Type B pancreatic cell (in vitro differentiated cells): ENCODE measurements at regions not wholly inside any gene's neighbourhood (a gene's known extent, or its start where the extent isn't known, plus 50 kb on each side); places are given as distances from the start of the nearest gene placed in this dataset.

Source experiments
- DNase-seq: peaks from one replicate; pipeline ENCODE4 v3.0.0; 2021; ENCODE audit warnings: mixed read lengths; ENCODE audit not compliant: unreplicated experiment; ENCODE audit errors: extremely low spot score
- H3K27ac Mint-ChIP-seq: 2 replicates; pipeline ENCODE4 v1.8.0; 2021; ENCODE audit warnings: mild to moderate bottlenecking, mixed read lengths
- H3K27me3 Mint-ChIP-seq: 2 replicates; pipeline ENCODE4 v1.8.0; 2021; ENCODE audit warnings: mixed read lengths
- H3K36me3 Mint-ChIP-seq: 2 replicates; pipeline ENCODE4 v1.8.0; 2021; ENCODE audit warnings: mixed read lengths
- H3K4me1 Mint-ChIP-seq: one replicate; pipeline ENCODE4 v1.8.0; 2021; ENCODE audit warnings: mixed read lengths; ENCODE audit not compliant: unreplicated experiment
- H3K4me3 Mint-ChIP-seq: 2 replicates; pipeline ENCODE4 v1.8.0; 2021; ENCODE audit warnings: mild to moderate bottlenecking, mixed read lengths
- H3K9me3 Mint-ChIP-seq: 2 replicates; pipeline ENCODE4 v1.8.0; 2021; ENCODE audit warnings: mixed read lengths
- TF ChIP-seq, protein P1 (sequence below): fragments of 200-600 bp; sonication (generic); conservative IDR thresholded peaks from 2 replicates; pipeline ENCODE4 v1.5.0; 2021; ENCODE audit warnings: antibody characterized with exemption, mild to moderate bottlenecking

DNA sequence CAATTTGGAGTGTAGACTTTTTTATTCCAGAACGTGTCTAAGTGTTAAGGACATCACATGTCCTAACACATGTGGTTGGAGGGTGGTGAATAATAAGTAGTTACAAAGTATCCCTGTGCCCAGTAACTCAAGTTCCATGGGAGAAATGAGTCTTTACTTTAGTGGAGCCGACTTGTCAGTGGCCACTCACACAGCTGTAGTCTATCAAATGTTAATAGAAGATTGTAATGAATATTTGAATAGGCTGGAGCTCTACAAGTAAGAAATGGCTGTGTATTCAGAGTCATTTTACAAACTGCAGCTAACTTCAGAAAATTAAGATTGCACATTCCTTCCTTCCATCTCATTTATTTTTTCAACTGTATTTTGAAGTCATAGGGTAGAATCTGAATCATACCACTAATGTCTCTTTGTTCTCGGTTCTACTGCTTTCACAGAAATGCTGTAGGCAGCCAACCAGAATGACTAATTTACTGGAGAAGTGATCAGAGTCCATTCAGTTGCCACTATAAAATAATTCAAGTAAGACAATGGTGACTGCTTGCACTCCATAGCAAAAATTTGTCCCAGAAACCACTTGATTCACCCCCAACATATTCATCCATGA is 394.8 kb downstream of the NR2F1-AS1 start:
- Mint-ChIP-seq H3K27me3 (peaks cover 12% of the 10 kb centered on the region), H3K4me1 (peaks cover 5% of the 10 kb centered on the region), H3K27ac (no peak overlapping the region), H3K4me3 (no peak overlapping the region), H3K36me3 (no peaks in the 10 kb centered on the region), H3K9me3 (peaks cover 11% of the 10 kb centered on the region)
- TF ChIP-seq, protein P1, sequence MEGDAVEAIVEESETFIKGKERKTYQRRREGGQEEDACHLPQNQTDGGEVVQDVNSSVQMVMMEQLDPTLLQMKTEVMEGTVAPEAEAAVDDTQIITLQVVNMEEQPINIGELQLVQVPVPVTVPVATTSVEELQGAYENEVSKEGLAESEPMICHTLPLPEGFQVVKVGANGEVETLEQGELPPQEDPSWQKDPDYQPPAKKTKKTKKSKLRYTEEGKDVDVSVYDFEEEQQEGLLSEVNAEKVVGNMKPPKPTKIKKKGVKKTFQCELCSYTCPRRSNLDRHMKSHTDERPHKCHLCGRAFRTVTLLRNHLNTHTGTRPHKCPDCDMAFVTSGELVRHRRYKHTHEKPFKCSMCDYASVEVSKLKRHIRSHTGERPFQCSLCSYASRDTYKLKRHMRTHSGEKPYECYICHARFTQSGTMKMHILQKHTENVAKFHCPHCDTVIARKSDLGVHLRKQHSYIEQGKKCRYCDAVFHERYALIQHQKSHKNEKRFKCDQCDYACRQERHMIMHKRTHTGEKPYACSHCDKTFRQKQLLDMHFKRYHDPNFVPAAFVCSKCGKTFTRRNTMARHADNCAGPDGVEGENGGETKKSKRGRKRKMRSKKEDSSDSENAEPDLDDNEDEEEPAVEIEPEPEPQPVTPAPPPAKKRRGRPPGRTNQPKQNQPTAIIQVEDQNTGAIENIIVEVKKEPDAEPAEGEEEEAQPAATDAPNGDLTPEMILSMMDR: no peak
- DNase-seq: no peak

DNA sequence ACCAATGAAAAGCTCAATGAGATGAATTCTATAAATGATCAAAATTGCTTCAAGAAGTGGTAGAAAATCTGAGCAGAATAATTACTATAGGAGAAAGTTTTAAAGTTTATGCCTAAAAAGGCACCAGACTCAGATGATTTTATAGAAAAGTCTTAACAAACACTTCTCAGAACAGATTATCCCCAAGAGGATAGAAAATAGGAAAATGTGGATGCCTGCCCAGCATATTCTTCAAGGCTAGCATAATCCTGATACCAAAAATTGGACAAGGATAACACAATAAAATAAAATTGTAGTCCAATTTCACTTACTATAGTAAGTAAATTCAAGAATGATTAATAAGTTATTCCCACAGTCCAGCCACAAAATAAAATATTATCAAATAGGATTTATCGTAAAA is 397.0 kb downstream of the NR2F1-AS1 start:
- Mint-ChIP-seq H3K36me3 (no peaks in the 10 kb centered on the region), H3K4me1 (peaks cover 4% of the 10 kb centered on the region), H3K27ac (no peak overlapping the region), H3K4me3 (no peak overlapping the region), H3K9me3 (peaks cover 10% of the 10 kb centered on the region), H3K27me3 (peaks cover 8% of the 10 kb centered on the region)
- DNase-seq: no peak
- TF ChIP-seq, protein P1: no peak

DNA sequence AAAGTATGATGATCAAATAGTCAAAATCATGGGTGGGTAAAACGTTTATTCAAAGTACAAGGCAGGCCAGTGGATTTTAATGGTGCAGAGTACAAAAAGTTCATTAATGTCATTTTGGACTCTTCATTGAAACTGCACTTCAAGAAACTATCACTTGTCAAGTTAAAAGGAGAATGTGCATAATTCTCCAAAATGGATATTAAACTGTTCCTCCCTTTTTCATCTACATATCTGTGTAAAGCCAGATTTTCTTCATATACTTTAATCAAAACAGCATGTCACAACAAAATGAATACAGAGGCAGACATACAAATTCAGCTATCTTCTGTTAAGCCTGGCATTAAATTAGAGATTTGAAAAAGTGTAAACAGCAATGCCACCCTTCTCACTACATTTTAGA is 401.6 kb downstream of the NR2F1-AS1 start:
- no peaks in the 10 kb centered on the region for H3K4me1 Mint-ChIP-seq
- no peaks in the 10 kb centered on the region for H3K27me3 Mint-ChIP-seq
- no peak for DNase-seq
- no peak overlapping the region for H3K4me3 Mint-ChIP-seq
- H3K9me3 Mint-ChIP-seq: no peaks in the 10 kb centered on the region
- H3K36me3 Mint-ChIP-seq: no peaks in the 10 kb centered on the region
- H3K27ac Mint-ChIP-seq: no peak overlapping the region
- TF ChIP-seq, protein P1: no peak

GRCh38 chr5:93174930-93175329 is 406.1 kb downstream of the NR2F1-AS1 start:
- no peaks in the 10 kb centered on the region for H3K9me3 Mint-ChIP-seq
- TF ChIP-seq, protein P1: no peak
- H3K27me3 Mint-ChIP-seq: peaks cover under 1% of the 10 kb centered on the region
- peaks cover 3% of the 10 kb centered on the region for H3K36me3 Mint-ChIP-seq
- H3K4me1 Mint-ChIP-seq: no peaks in the 10 kb centered on the region
- H3K4me3 Mint-ChIP-seq: no peak overlapping the region
- no peak for DNase-seq
- no peak overlapping the region for H3K27ac Mint-ChIP-seq

DNA sequence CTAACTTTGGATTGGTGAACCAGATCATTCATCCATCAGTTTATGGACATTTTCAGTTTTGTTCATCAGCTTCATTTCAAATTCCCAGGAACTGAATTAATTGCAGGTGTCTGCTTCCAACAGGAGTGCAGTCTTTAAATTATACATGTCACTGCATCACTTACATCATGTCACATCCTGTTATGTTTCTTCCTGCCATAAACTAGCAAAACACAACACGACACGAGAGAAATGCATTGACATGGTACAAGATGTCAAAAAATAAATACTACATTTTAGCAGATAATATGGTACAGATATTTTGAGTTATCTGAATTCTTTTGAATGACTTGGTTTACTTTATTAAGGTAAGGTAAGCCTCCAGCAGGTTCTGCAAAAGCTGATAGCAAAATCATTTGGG is 415.5 kb downstream of the NR2F1-AS1 start:
- Mint-ChIP-seq H3K9me3 (peaks cover 12% of the 10 kb centered on the region), H3K36me3 (peaks cover 4% of the 10 kb centered on the region), H3K4me3 (no peak overlapping the region), H3K27ac (no peak overlapping the region), H3K4me1 (peaks cover 15% of the 10 kb centered on the region), H3K27me3 (peaks cover 3% of the 10 kb centered on the region)
- DNase-seq: no peak
- TF ChIP-seq, protein P1: no peak

- Mint-ChIP-seq H3K4me3 (no peak overlapping the region), H3K9me3 (peaks cover 11% of the 10 kb centered on the region), H3K27ac (no peak overlapping the region), H3K36me3 (peaks cover 4% of the 10 kb centered on the region), H3K27me3 (peaks cover 3% of the 10 kb centered on the region), H3K4me1 (peaks cover 15% of the 10 kb centered on the region)
- TF ChIP-seq, protein P1: no peak
- no peak for DNase-seq
Measured at GRCh38 chr5:93164690-93165089, 416.3 kb downstream of the NR2F1-AS1 start.
